AG09319 (cell line): ENCODE measurements at regions not wholly inside any gene's neighbourhood (a gene's known extent, or its start where the extent isn't known, plus 50 kb on each side); places are given as distances from the start of the nearest gene placed in this dataset.

Experiments used
- DNase-seq: peaks from one replicate; pipeline ENCODE4 v3.0.0-alpha.2; 2010; ENCODE audit warnings: low read depth; ENCODE audit errors: extremely low read depth
- TF ChIP-seq, protein P1 (sequence below): IDR thresholded peaks from 2 replicates; pipeline ENCODE4 v1.5.1; 2011; ENCODE audit warnings: low read depth, mild to moderate bottlenecking, inconsistent platforms, low read length, moderate library complexity

DNA sequence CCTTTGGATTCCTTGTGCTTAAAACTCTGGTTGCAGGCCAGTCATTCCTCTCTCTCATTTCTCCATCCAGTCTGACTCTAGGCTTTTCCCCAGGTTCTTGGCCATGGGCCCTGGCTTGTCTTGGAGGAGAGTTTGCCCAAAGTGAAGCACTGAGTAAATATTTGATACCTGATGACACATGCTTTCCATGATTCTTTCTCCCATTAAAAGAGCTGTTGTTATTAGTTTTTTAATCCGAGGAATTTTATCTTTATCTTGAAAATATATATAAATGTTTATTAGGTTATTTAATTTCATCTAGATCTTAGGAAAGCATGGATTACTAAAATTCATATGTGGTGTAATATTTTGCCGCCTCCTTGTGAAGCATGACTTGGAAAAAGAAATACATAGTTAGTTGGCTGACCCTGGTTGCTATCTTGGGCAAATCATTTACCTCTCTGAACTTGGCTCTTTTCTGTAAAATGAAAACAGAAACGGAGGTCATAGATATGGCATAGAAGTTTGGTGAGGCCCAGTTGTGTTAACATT, 650.1 kb downstream of the SLC4A3 start:
- DNase-seq = peak; percentile 77
- TF ChIP-seq, protein P1, sequence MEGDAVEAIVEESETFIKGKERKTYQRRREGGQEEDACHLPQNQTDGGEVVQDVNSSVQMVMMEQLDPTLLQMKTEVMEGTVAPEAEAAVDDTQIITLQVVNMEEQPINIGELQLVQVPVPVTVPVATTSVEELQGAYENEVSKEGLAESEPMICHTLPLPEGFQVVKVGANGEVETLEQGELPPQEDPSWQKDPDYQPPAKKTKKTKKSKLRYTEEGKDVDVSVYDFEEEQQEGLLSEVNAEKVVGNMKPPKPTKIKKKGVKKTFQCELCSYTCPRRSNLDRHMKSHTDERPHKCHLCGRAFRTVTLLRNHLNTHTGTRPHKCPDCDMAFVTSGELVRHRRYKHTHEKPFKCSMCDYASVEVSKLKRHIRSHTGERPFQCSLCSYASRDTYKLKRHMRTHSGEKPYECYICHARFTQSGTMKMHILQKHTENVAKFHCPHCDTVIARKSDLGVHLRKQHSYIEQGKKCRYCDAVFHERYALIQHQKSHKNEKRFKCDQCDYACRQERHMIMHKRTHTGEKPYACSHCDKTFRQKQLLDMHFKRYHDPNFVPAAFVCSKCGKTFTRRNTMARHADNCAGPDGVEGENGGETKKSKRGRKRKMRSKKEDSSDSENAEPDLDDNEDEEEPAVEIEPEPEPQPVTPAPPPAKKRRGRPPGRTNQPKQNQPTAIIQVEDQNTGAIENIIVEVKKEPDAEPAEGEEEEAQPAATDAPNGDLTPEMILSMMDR = no peak

DNA sequence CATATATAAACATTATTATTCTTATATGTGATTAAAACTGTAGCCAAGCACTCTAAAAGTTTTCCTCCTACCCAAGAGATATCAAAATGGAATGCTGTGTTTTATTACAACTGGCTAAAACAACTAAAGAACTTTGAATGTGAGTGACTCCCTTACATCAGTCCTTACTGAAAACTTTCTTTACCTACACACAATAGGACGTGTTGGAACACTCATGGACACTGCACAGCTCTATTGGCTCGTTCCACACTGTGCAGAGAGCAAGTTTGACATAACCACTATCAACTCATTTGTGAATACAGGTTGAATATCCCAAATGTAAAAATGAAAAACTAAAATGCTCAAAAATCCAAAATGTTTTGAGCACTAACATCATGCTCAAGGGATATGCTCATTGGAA, 650.6 kb downstream of the SLC4A3 start:
- TF ChIP-seq, protein P1 = no peak
- no peak for DNase-seq

DNA sequence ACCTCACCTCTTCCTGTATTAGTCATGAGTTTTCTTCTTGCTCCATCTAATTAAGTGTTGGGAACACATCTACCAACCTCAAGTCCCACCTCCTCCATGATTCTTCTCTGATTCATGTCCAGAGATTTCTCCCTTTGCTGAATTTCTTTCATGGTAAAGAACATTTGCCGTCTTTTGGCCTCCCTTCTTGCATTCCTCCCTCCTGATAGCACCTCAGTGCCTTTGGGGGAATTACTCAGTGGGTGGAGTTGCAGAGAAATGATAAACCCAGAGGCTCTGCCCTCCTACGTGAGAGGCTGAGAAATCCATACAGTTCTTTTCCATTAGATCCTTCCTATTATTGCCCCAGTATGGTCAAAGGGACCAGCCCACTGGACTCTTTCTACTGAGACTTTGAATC, 651.9 kb downstream of the SLC4A3 start:
- TF ChIP-seq, protein P1 = no peak
- DNase-seq = peak; percentile 41

DNA sequence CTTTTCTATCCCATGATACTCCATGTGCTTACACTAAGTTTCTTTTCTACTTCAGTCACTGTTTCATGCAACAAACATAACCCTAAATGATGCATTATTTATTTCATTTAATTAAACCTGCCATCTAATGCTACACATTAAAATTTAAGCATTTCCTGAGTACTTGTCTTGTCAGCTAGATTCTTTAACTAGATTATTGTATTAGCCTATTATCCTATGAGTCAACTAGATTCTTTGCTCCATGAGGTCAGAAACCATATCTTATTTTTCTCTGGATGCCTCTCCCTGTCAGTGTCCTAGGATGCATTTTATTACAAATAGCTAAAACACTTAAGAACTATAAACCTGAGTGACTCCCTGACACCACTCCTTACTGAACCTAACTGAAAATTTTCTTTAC, 652.4 kb downstream of the SLC4A3 start:
- DNase-seq = no peak
- TF ChIP-seq, protein P1 = no peak

- no peak for DNase-seq
- TF ChIP-seq, protein P1 = no peak
These were observed 653.3 kb downstream of the SLC4A3 start for GRCh38 chr2:220280736-220281135.

GRCh38 chr2:220281771-220282170, 654.3 kb downstream of the SLC4A3 start:
- TF ChIP-seq, protein P1 = no peak
- no peak for DNase-seq

GRCh38 chr2:220282236-220282635, 654.8 kb downstream of the SLC4A3 start:
- DNase-seq = no peak

More at GRCh38 chr2:220282236-220282635, 654.8 kb downstream of the SLC4A3 start:
- TF ChIP-seq, protein P1 = no peak
